HCT116 (cell line): ENCODE measurements at regions not wholly inside any gene's neighbourhood (a gene's known extent, or its start where the extent isn't known, plus 50 kb on each side); places are given as distances from the start of the nearest gene placed in this dataset.

Experiments used
- CEBPB ChIP-seq: IDR thresholded peaks from 2 replicates; pipeline ENCODE4 v1.6.1; 2012; ENCODE audit warnings: low read depth
- EGR1 ChIP-seq: IDR thresholded peaks from 2 replicates; pipeline ENCODE4 v1.6.1; 2012; ENCODE audit warnings: low read depth
- ELF1 ChIP-seq: IDR thresholded peaks from 2 replicates; pipeline ENCODE4 v1.6.1; 2012; ENCODE audit warnings: low read depth, borderline replicate concordance
- EZH2 ChIP-seq: fragments of 200-600 bp; sonication (generic); IDR thresholded peaks from 2 replicates; pipeline ENCODE4 v1.6.1; 2017; ENCODE audit warnings: antibody characterized with exemption, mixed run types
- EZH2phosphoT487 ChIP-seq: fragments of 200-600 bp; IDR thresholded peaks from 2 replicates; pipeline ENCODE4 v1.6.1; 2018; ENCODE audit warnings: antibody characterized with exemption, borderline replicate concordance
- FOSL1 ChIP-seq: IDR thresholded peaks from 2 replicates; pipeline ENCODE4 v1.6.1; 2012; ENCODE audit warnings: low read depth
- JUND ChIP-seq: IDR thresholded peaks from 2 replicates; pipeline ENCODE4 v1.6.1; 2012
- POLR2A ChIP-seq: IDR thresholded peaks from 2 replicates; pipeline ENCODE4 v1.7.0; 2011; ENCODE audit warnings: borderline replicate concordance; ENCODE audit not compliant: insufficient read depth, insufficient read length; ENCODE audit errors: extremely low read depth
- REST ChIP-seq: IDR thresholded peaks from 2 replicates; pipeline ENCODE4 v1.6.1; 2012; ENCODE audit warnings: low read depth
- SRF ChIP-seq: IDR thresholded peaks from 2 replicates; pipeline ENCODE4 v1.6.1; 2012; ENCODE audit warnings: low read depth
- YY1 ChIP-seq: IDR thresholded peaks from 2 replicates; pipeline ENCODE4 v1.6.1; 2011; ENCODE audit warnings: low read length, low read depth, moderate library complexity, mild to moderate bottlenecking; ENCODE audit not compliant: insufficient replicate concordance; ENCODE audit errors: extremely low read depth
- ZBTB33 ChIP-seq: IDR thresholded peaks from 2 replicates; pipeline ENCODE4 v1.6.1; 2011; ENCODE audit warnings: mild to moderate bottlenecking, low read length, moderate library complexity; ENCODE audit not compliant: insufficient replicate concordance; ENCODE audit errors: extremely low read depth
- TF ChIP-seq, protein P1 (sequence below), 3 experiments: fragments of 200-600 bp in 1 of 3; sonication (generic) in 1 of 3; IDR thresholded peaks in 2 of 3; conservative IDR thresholded peaks in 1 of 3; 2 replicates each; pipeline ENCODE4 v1.5.1; 2012 to 2017; ENCODE audit warnings: low read depth in 2 of 3, low read length in 2 of 3, antibody characterized with exemption in 1 of 3, borderline replicate concordance in 1 of 3, control low read depth in 1 of 3, mild to moderate bottlenecking in 1 of 3, mixed read lengths in 1 of 3, mixed run types in 1 of 3, moderate library complexity in 1 of 3; ENCODE audit not compliant: insufficient read depth in 1 of 3
- TF ChIP-seq, protein P2 (sequence below): IDR thresholded peaks from 2 replicates; pipeline ENCODE4 v1.6.1; 2012

DNA sequence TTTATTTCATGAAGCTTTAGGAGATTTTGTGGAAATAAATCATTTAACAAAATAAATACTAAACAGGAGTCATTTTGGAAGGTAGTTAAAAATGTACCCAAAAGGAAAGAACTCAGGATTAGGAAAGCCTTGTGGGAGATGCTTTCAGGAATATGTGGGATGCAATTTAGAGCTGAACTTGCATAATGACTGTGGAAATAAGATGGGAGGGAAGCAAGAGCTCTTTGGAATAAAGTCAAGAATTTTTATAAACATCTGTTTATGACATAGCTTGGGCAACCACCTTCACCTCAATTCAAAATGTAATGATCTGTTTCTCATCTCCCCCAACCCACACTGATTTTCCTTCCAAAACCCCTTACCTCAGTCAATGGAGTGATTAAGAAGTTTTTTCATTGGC, 623.8 kb downstream of the FAT4 start:
- TF ChIP-seq, protein P1, sequence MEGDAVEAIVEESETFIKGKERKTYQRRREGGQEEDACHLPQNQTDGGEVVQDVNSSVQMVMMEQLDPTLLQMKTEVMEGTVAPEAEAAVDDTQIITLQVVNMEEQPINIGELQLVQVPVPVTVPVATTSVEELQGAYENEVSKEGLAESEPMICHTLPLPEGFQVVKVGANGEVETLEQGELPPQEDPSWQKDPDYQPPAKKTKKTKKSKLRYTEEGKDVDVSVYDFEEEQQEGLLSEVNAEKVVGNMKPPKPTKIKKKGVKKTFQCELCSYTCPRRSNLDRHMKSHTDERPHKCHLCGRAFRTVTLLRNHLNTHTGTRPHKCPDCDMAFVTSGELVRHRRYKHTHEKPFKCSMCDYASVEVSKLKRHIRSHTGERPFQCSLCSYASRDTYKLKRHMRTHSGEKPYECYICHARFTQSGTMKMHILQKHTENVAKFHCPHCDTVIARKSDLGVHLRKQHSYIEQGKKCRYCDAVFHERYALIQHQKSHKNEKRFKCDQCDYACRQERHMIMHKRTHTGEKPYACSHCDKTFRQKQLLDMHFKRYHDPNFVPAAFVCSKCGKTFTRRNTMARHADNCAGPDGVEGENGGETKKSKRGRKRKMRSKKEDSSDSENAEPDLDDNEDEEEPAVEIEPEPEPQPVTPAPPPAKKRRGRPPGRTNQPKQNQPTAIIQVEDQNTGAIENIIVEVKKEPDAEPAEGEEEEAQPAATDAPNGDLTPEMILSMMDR (IDR thresholded peaks at IDR 0.05 in 2 of 3, conservative IDR thresholded peaks at IDR 0.05 in 1 of 3; ENCODE audit: borderline replicate concordance in 1 of 3, insufficient read depth in 1 of 3, low read depth in 2 of 3, low read length in 2 of 3) = no peak
- no peak for TF ChIP-seq ZBTB33
- TF ChIP-seq YY1 = no peak
- no peak for TF ChIP-seq FOSL1
- no peak for TF ChIP-seq JUND
- no peak for TF ChIP-seq CEBPB
- TF ChIP-seq POLR2A = no peak
- TF ChIP-seq EZH2 = no peak
- no peak for TF ChIP-seq SRF
- no peak for TF ChIP-seq EGR1
- TF ChIP-seq EZH2phosphoT487 = no peak
- TF ChIP-seq REST = no peak
- TF ChIP-seq ELF1 = no peak
- TF ChIP-seq, protein P2, sequence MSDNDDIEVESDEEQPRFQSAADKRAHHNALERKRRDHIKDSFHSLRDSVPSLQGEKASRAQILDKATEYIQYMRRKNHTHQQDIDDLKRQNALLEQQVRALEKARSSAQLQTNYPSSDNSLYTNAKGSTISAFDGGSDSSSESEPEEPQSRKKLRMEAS = no peak
